Left ventricle myocardium inferior (tissue), 1 donor: ENCODE measurements at regions not wholly inside any gene's neighbourhood (a gene's known extent, or its start where the extent isn't known, plus 50 kb on each side); places are given as distances from the start of the nearest gene placed in this dataset.

Experiments
- DNase-seq: peaks from one replicate; pipeline ENCODE4 v3.0.0-alpha.2; 2020
- H3K27ac ChIP-seq: fragments of 200-600 bp; replicated peaks from 2 replicates; pipeline ENCODE4 v1.8.0; 2021
- H3K27me3 ChIP-seq: fragments of 200-600 bp; 2 replicates; pipeline ENCODE4 v1.8.0; 2021; ENCODE audit warnings: low read depth
- H3K36me3 ChIP-seq: fragments of 200-600 bp; 2 replicates; pipeline ENCODE4 v1.8.0; 2021
- H3K4me1 ChIP-seq: fragments of 200-600 bp; 2 replicates; pipeline ENCODE4 v1.8.0; 2021
- H3K4me3 ChIP-seq: fragments of 200-600 bp; 2 replicates; pipeline ENCODE4 v1.8.0; 2021; ENCODE audit warnings: mild to moderate bottlenecking, moderate library complexity
- H3K9me3 ChIP-seq: fragments of 200-600 bp; replicated peaks from 2 replicates; pipeline ENCODE4 v1.8.0; 2021
- intact Hi-C: fragments of 100-400 bp; cut with micrococcal nuclease; formaldehyde crosslinking; loops from one replicate; pipeline ENCODE4 v1.11.0; 2022
- TF ChIP-seq, protein P1 (sequence below): fragments of 200-600 bp; IDR thresholded peaks from 2 replicates; pipeline ENCODE4 v1.8.0; 2021; ENCODE audit warnings: antibody characterized with exemption, mild to moderate bottlenecking, borderline replicate concordance
- donor health status: DM: no; HTN: yes; CAD: no; lungs with severe emphysema.

DNA sequence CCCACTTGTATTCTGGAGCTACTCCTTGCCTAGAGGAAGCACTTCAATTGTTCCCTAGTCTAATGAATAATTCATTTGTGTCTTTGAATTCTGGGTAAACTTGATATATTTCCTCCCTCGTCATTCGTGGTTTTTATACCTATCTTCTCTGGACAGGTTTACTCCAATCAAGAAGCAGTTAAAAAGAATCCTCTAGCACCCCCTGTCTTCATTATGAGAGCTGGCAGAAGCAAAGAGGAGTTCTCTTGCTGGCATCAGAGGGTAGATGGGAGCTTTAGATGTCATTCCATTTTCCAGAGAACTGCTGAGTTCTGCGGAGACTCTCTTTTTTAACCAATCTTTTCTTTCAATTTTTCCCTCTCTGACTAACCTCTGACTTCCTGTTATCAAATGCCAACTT, 627.7 kb downstream of the FGF9 start:
- intact Hi-C loops, result no loop called here
- TF ChIP-seq, protein P1, sequence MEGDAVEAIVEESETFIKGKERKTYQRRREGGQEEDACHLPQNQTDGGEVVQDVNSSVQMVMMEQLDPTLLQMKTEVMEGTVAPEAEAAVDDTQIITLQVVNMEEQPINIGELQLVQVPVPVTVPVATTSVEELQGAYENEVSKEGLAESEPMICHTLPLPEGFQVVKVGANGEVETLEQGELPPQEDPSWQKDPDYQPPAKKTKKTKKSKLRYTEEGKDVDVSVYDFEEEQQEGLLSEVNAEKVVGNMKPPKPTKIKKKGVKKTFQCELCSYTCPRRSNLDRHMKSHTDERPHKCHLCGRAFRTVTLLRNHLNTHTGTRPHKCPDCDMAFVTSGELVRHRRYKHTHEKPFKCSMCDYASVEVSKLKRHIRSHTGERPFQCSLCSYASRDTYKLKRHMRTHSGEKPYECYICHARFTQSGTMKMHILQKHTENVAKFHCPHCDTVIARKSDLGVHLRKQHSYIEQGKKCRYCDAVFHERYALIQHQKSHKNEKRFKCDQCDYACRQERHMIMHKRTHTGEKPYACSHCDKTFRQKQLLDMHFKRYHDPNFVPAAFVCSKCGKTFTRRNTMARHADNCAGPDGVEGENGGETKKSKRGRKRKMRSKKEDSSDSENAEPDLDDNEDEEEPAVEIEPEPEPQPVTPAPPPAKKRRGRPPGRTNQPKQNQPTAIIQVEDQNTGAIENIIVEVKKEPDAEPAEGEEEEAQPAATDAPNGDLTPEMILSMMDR, result no peak
- H3K27ac ChIP-seq, result no peak overlapping the region
- H3K36me3 ChIP-seq, result no peaks in the 10 kb centered on the region
- no peak overlapping the region for H3K4me3 ChIP-seq
- peaks cover 12% of the 10 kb centered on the region for H3K9me3 ChIP-seq
- H3K4me1 ChIP-seq, result no peaks in the 10 kb centered on the region
- no peak for DNase-seq
- no peaks in the 10 kb centered on the region for H3K27me3 ChIP-seq

DNA sequence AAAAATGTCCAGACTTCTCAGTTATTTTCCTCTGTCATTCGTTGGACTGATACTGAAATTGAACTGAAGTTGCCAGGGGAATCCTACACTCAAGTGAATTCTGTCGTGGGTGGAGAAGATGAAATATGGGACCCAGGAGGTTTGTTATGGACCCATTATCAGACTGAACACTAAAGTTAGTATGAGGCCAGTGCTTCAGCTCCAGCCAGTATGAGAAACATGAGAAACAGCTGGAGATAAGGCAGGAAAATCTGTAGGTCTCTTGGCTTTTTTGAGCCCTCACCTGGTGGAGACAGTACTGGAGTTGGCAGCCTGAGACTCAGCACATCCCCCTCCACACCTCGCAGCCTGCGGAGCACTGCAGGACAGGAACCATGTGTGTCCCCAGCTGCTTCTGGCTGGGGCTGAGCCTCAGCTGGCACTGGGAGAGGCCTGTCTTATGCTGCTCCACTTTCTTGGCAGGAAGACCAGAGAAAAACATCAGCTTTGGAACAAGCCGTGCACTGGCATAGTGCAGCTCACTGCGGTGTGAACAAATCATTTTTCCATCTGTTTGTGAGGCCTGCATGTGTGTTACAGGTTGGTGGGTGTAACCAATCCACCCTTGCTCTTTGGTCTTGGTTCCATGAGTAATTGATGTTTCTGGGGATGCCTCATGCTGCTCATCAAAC, 641.0 kb downstream of the FGF9 start:
- H3K4me1 ChIP-seq, result no peaks in the 10 kb centered on the region
- H3K4me3 ChIP-seq, result no peak overlapping the region
- TF ChIP-seq, protein P1, result no peak
- no peaks in the 10 kb centered on the region for H3K27me3 ChIP-seq
- no peaks in the 10 kb centered on the region for H3K36me3 ChIP-seq
- H3K27ac ChIP-seq, result peak overlapping the region; percentile 9
- peak; percentile 35 for DNase-seq
- intact Hi-C loops, result no loop called here
- peaks cover 6% of the 10 kb centered on the region for H3K9me3 ChIP-seq

- Histone ChIP-seq H3K27ac (no peak overlapping the region), H3K4me1 (no peaks in the 10 kb centered on the region), H3K27me3 (no peaks in the 10 kb centered on the region), H3K9me3 (peaks cover 6% of the 10 kb centered on the region), H3K36me3 (no peaks in the 10 kb centered on the region), H3K4me3 (no peak overlapping the region)
- intact Hi-C loops, result no loop called here
- TF ChIP-seq, protein P1, result no peak
- DNase-seq, result no peak
Measured at GRCh38 chr13:22312405-22312803, 641.5 kb downstream of the FGF9 start.

DNA sequence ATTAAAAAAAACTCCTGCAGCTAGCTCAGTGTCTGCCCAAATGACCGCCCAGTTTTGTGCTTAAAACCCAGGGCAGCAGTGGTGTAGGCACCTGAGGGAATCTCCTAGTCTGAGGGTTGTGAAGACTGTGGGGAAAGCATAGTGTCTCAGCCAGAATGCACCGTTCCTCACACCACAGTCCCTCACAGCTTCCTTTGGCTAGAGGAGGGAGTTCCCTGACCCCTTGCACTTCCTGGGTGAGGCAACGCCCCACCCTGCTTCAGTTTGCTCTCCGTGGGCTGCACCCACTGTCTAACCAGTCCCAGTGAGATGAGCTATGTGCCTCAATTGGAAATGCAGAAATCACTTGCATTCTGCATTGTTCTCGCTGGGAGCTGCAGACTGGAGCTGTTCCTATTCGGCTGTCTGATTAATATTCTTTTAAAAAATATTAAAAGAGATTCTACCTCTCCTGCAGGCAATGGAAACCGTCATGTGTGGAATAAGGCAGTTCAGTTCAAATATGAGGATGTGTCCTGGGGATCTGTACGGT, 645.7 kb downstream of the FGF9 start:
- H3K4me3 ChIP-seq, result no peak overlapping the region
- H3K36me3 ChIP-seq, result no peaks in the 10 kb centered on the region
- TF ChIP-seq, protein P1, result no peak
- H3K27me3 ChIP-seq, result no peaks in the 10 kb centered on the region
- intact Hi-C loops, result no loop called here
- DNase-seq, result no peak
- peaks cover 6% of the 10 kb centered on the region for H3K9me3 ChIP-seq
- no peaks in the 10 kb centered on the region for H3K4me1 ChIP-seq
- no peak overlapping the region for H3K27ac ChIP-seq

DNA sequence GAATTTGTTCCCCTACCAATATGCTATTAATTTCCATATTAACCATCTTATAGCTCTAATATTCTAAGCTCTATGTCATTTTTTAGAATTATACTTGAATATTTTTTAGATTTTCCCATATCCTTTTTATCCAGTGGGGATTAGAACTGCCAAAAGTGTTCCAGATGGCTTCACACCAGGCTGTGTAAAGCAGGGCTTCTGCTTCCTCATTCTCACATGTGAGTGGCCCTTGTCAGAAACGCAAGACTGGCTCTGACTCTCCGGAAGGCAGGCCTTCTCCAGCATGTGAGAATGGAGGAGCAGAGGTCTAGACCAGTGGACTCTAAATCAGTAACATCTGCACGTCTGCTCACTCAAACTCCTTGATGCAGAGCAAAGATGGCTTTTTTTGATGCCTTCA, 650.1 kb downstream of the FGF9 start:
- Histone ChIP-seq H3K4me3 (no peak overlapping the region), H3K27ac (no peak overlapping the region), H3K4me1 (no peaks in the 10 kb centered on the region), H3K36me3 (no peaks in the 10 kb centered on the region), H3K27me3 (no peaks in the 10 kb centered on the region), H3K9me3 (peaks cover 2% of the 10 kb centered on the region)
- intact Hi-C loops, result no loop called here
- TF ChIP-seq, protein P1, result no peak
- DNase-seq, result no peak
